Gastrocnemius medialis (tissue), 4 donors: ENCODE measurements at regions not wholly inside any gene's neighbourhood (a gene's known extent, or its start where the extent isn't known, plus 50 kb on each side); places are given as distances from the start of the nearest gene placed in this dataset.

ENCODE experiments used
- ATAC-seq, 2 donors: fragments of 150-250 bp; one replicate each; pipeline ENCODE4 v1.9.1; 2016
- DNase-seq, 2 donors: peaks; one replicate each; pipeline ENCODE4 v3.0.0-alpha.2; 2019
- H3K27ac ChIP-seq, 4 donors: fragments of 200-600 bp; sonication (generic); 1 replicate in 1 of 4; 2 replicates in 3 of 4; pipeline ENCODE4 v1.5.1; 2016 to 2018; ENCODE audit warnings: mild to moderate bottlenecking in 2 of 4, moderate library complexity in 1 of 4
- H3K27me3 ChIP-seq, 3 donors: fragments of 200-600 bp; sonication (generic) in 2 of 3; 1 replicate in 1 of 3; 2 replicates in 2 of 3; pipeline versions ENCODE4 v1.5.1 to v1.6.0; 2016 to 2019; ENCODE audit warnings: mild to moderate bottlenecking in 1 of 3, moderate library complexity in 1 of 3
- H3K36me3 ChIP-seq, 2 donors: fragments of 200-600 bp; sonication (generic) in 1 of 2; one replicate each; pipeline ENCODE4 v1.5.1; 2017 to 2018
- H3K4me1 ChIP-seq, 2 donors: fragments of 200-600 bp; sonication (generic) in 1 of 2; one replicate each; pipeline ENCODE4 v1.5.1; 2016 to 2017; ENCODE audit warnings: mild to moderate bottlenecking in 2 of 2
- H3K4me3 ChIP-seq, 4 donors: fragments of 200-600 bp; sonication (generic) in 3 of 4; 1 replicate in 1 of 4; 2 replicates in 3 of 4; pipeline ENCODE4 v1.5.1; 2016 to 2019; ENCODE audit warnings: mild to moderate bottlenecking in 2 of 4
- H3K9me3 ChIP-seq, 3 donors: fragments of 200-600 bp; sonication (generic) in 2 of 3; 1 replicate in 1 of 3; 2 replicates in 2 of 3; pipeline ENCODE4 v1.5.1; 2016 to 2019
- POLR2A ChIP-seq, 2 donors: fragments of 450-650 bp; IDR thresholded peaks; one replicate each; pipeline ENCODE4 v1.6.1; 2017; ENCODE audit warnings: antibody characterized with exemption in 2 of 2, mild to moderate bottlenecking in 2 of 2, moderate library complexity in 2 of 2
- in situ Hi-C, 4 donors: fragments of 200-750 bp; cut with MboI; loops; one replicate each; pipeline versions ENCODE4 v1.15.0 to v1.8.0; 2017; ENCODE audit warnings: low sequenced_read_pairs in 4 of 4
- intact Hi-C: fragments of 100-400 bp; cut with DNase I; formaldehyde crosslinking; loops from one replicate; pipeline ENCODE4 v1.15.1; 2023; ENCODE audit warnings: low total_unique reads
- TF ChIP-seq, protein P1 (sequence below), 5 experiments: fragments of 450-650 bp in 3 of 5; fragments of 200-600 bp in 2 of 5; sonication (generic) in 2 of 5; IDR thresholded peaks in 4 of 5; conservative IDR thresholded peaks in 1 of 5; 1 replicate in 4 of 5; 2 replicates in 1 of 5; pipeline ENCODE4 v1.5.1; 2016 to 2019; ENCODE audit warnings: antibody characterized with exemption in 5 of 5, mild to moderate bottlenecking in 3 of 5, moderate library complexity in 3 of 5

DNA sequence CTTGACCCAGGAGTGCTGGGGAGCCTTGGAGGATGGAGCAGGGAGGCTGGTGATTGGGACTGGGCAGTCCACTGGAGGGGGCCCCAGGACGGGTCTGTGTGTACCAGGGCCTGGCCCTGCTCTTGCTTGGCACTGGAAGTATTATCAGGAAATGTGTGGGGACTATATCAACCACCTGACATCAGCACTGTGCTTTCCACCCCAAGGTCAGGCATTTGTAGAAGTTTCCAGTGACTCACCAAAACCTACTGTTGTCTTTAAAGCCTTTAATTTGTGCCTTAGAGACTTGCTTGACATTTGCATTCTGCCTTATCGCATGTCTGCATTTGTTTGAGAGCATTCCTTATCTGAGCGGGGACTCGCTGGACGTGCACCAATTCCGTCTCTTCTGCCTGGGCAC is 323.1 kb downstream of the FOXL1 start:
- in situ Hi-C loops (no loop called here), intact Hi-C loops (no loop called here)
- H3K27ac ChIP-seq, result no peak overlapping the region
- no peaks in the 10 kb centered on the region for H3K27me3 ChIP-seq
- H3K4me1 ChIP-seq, result no peaks in the 10 kb centered on the region
- H3K9me3 ChIP-seq, result no peaks in the 10 kb centered on the region
- TF ChIP-seq, protein P1, sequence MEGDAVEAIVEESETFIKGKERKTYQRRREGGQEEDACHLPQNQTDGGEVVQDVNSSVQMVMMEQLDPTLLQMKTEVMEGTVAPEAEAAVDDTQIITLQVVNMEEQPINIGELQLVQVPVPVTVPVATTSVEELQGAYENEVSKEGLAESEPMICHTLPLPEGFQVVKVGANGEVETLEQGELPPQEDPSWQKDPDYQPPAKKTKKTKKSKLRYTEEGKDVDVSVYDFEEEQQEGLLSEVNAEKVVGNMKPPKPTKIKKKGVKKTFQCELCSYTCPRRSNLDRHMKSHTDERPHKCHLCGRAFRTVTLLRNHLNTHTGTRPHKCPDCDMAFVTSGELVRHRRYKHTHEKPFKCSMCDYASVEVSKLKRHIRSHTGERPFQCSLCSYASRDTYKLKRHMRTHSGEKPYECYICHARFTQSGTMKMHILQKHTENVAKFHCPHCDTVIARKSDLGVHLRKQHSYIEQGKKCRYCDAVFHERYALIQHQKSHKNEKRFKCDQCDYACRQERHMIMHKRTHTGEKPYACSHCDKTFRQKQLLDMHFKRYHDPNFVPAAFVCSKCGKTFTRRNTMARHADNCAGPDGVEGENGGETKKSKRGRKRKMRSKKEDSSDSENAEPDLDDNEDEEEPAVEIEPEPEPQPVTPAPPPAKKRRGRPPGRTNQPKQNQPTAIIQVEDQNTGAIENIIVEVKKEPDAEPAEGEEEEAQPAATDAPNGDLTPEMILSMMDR (IDR thresholded peaks at IDR 0.05 in 4 of 5, conservative IDR thresholded peaks at IDR 0.05 in 1 of 5), result no peak
- TF ChIP-seq POLR2A (IDR thresholded peaks at IDR 0.05), result no peak
- no peak overlapping the region for H3K4me3 ChIP-seq
- no peaks in the 10 kb centered on the region for H3K36me3 ChIP-seq
- ATAC-seq, result no peak
- DNase-seq, result no peak

DNA sequence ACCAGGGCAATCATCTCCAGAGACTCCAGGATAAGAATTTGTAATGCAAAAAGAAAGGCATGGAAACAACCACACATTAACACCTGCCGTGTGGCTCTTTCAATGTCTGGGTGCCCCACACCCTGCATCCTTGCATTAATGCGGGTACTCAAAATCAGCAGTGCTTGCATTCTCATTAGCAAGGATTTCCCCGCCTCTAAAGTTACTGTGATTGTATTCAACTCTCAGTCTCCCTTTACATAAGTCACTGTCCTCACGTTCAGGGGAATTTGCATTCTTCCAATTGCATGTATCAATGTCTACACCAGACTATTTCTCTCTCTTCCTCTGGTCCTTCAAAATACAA is 324.3 kb downstream of the FOXL1 start:
- ATAC-seq (no peak), DNase-seq (no peak)
- in situ Hi-C loops (no loop called here), intact Hi-C loops (no loop called here)
- no peaks in the 10 kb centered on the region for H3K9me3 ChIP-seq
- no peak overlapping the region for H3K4me3 ChIP-seq
- no peak for TF ChIP-seq POLR2A (IDR thresholded peaks at IDR 0.05)
- TF ChIP-seq, protein P1 (IDR thresholded peaks at IDR 0.05 in 4 of 5, conservative IDR thresholded peaks at IDR 0.05 in 1 of 5), result no peak
- H3K27me3 ChIP-seq, result peaks cover 0 to 9% (median 0%) of the 10 kb centered on the region in 3 donors
- H3K4me1 ChIP-seq, result no peaks in the 10 kb centered on the region
- no peak overlapping the region for H3K27ac ChIP-seq
- H3K36me3 ChIP-seq, result no peaks in the 10 kb centered on the region

DNA sequence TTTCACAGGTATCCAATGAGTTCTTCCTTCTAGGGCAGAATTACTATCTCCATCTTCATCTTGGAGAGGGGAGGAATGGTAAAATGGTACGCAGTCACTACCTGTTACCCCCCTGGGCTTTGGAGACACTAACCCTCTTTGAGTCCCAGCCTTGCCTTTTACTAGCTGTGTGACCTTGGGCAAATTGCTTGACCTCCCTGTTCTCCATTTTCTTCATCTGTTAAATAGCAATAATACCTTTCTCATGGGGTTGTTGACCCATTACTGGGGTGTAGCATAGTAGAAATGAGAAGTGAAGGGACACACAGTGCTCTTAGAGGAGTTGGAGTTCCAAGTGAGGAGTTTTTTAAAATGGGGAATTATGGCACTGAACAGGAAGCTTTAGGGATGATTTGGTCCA is 324.7 kb downstream of the FOXL1 start:
- H3K27me3 ChIP-seq, result peaks cover 0 to 13% (median 0%) of the 10 kb centered on the region in 3 donors
- H3K4me1 ChIP-seq, result no peaks in the 10 kb centered on the region
- DNase-seq (no peak), ATAC-seq (no peak)
- intact Hi-C loops (no loop called here), in situ Hi-C loops (no loop called here)
- H3K27ac ChIP-seq, result no peak overlapping the region
- no peaks in the 10 kb centered on the region for H3K9me3 ChIP-seq
- H3K36me3 ChIP-seq, result no peaks in the 10 kb centered on the region
- TF ChIP-seq, protein P1 (IDR thresholded peaks at IDR 0.05 in 4 of 5, conservative IDR thresholded peaks at IDR 0.05 in 1 of 5), result no peak
- no peak for TF ChIP-seq POLR2A (IDR thresholded peaks at IDR 0.05)
- no peak overlapping the region for H3K4me3 ChIP-seq

DNA sequence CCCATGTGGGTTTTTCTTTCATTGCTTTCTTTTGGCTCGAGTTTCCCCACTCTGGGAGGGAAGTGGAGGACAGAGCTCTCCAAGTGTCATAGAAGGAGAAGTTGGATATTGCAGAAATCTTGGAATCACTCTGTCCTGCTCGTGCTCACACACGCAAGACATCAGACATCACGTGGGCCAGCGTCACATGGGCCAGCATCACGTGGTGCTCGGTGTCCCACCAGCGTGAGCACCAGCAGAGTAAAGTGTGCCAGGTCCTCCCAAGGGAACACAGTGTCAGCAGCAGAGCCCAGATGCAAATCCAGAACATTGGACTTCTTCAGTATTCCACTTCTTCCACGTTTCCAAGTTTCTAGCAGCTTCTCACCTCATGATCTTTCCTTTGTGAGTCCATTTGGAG is 327.0 kb downstream of the FOXL1 start:
- TF ChIP-seq, protein P1 (IDR thresholded peaks at IDR 0.05 in 4 of 5, conservative IDR thresholded peaks at IDR 0.05 in 1 of 5), result no peak
- TF ChIP-seq POLR2A (IDR thresholded peaks at IDR 0.05), result no peak
- Histone ChIP-seq H3K27ac (no peak overlapping the region), H3K27me3 (peaks cover 0 to 14% (median 0%) of the 10 kb centered on the region in 3 donors), H3K9me3 (no peaks in the 10 kb centered on the region), H3K4me3 (no peak overlapping the region), H3K36me3 (no peaks in the 10 kb centered on the region), H3K4me1 (no peaks in the 10 kb centered on the region)
- ATAC-seq, result no peak
- no peak for DNase-seq
- intact Hi-C loops, result no loop called here
- in situ Hi-C loops, result no loop called here

DNA sequence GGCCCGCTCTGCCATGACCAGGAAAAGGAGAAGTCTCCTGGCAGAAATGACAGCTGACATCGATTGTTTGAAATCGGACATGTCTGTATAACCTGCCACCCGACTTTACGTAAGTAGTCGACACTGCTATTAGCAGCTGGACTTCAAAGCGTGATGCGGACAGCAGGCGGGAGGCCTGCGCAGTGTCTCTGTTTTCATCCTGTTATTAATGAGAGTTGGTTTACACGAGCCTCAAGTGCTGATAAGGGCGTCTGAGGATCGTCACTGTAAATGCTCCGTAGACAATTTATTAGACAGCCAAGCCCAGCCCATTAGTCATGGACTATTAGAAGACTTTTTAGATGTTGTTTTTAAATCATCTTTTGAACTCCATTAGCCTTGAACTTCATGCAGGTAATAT is 328.3 kb downstream of the FOXL1 start:
- no peak overlapping the region for H3K4me3 ChIP-seq
- no peak overlapping the region for H3K27ac ChIP-seq
- in situ Hi-C loops, result no loop called here
- intact Hi-C loops, result no loop called here
- H3K9me3 ChIP-seq, result no peaks in the 10 kb centered on the region
- ATAC-seq (no peak), DNase-seq (no peak)
- TF ChIP-seq POLR2A (IDR thresholded peaks at IDR 0.05), result no peak
- TF ChIP-seq, protein P1 (IDR thresholded peaks at IDR 0.05 in 4 of 5, conservative IDR thresholded peaks at IDR 0.05 in 1 of 5), result no peak
- H3K4me1 ChIP-seq, result no peaks in the 10 kb centered on the region
- peaks cover 0 to 14% (median 0%) of the 10 kb centered on the region in 3 donors for H3K27me3 ChIP-seq
- H3K36me3 ChIP-seq, result no peaks in the 10 kb centered on the region
